ENCODE measurements at regions not wholly inside any gene's neighbourhood (a gene's known extent, or its start where the extent isn't known, plus 50 kb on each side); places are given as distances from the start of the nearest gene placed in this dataset.

DNA sequence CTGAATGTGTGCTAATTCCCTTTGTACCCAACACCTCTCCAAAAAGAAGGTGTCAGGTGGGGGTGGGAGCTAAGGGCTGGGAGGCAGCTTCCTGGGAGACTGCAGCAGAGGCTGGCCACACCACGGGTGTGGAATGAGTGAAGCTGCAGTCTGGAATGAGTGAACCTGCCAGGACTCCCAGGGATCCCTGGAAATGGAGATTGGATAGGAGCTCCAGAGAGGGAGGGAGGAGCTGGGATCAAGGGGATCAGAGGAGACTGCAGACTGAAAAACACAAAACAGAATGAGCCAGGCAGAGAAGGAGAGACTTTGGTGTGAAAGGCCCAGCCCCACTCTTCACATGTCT lies 387.0 kb upstream of the SULF2 start:
- TF ChIP-seq, protein P1, sequence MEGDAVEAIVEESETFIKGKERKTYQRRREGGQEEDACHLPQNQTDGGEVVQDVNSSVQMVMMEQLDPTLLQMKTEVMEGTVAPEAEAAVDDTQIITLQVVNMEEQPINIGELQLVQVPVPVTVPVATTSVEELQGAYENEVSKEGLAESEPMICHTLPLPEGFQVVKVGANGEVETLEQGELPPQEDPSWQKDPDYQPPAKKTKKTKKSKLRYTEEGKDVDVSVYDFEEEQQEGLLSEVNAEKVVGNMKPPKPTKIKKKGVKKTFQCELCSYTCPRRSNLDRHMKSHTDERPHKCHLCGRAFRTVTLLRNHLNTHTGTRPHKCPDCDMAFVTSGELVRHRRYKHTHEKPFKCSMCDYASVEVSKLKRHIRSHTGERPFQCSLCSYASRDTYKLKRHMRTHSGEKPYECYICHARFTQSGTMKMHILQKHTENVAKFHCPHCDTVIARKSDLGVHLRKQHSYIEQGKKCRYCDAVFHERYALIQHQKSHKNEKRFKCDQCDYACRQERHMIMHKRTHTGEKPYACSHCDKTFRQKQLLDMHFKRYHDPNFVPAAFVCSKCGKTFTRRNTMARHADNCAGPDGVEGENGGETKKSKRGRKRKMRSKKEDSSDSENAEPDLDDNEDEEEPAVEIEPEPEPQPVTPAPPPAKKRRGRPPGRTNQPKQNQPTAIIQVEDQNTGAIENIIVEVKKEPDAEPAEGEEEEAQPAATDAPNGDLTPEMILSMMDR (conservative IDR thresholded peaks at IDR 0.05; ENCODE audit: low read length), result no peak
- TF ChIP-seq EZH2phosphoT487 (IDR thresholded peaks at IDR 0.05; ENCODE audit: borderline replicate concordance), result no peak
